ENCODE measurements at regions not wholly inside any gene's neighbourhood (a gene's known extent, or its start where the extent isn't known, plus 50 kb on each side); places are given as distances from the start of the nearest gene placed in this dataset.

GRCh38 chr17:13302983-13303382, 285.2 kb upstream of the ELAC2 start:
- Histone ChIP-seq H3K36me3 (replicated peaks in 1 of 2) (no peaks in the 10 kb centered on the region), H3K4me3 (no peak overlapping the region), H3K27ac (no peak overlapping the region), H3K27me3 (no peaks in the 10 kb centered on the region), H3K9me3 (replicated peaks in 1 of 3) (no peaks in the 10 kb centered on the region), H3K4me1 (replicated peaks in 1 of 2) (no peaks in the 10 kb centered on the region)
- WGBS, 4 donors, result 89 to 93% (median 90%) methylated on average over 4 of the region's 4 CpGs
- no peak for DNase-seq
- TF ChIP-seq CTCF (IDR thresholded peaks at IDR 0.05) (no peak), POLR2A (IDR thresholded peaks at IDR 0.05) (no peak)
- intact Hi-C loops (cut with DNase I), result no loop called here

- 88 to 95% (median 94%) methylated on average over 3 of the region's 3 CpGs for WGBS, 4 donors
- intact Hi-C loops (cut with DNase I), result no loop called here
- TF ChIP-seq POLR2A (IDR thresholded peaks at IDR 0.05) (no peak), CTCF (IDR thresholded peaks at IDR 0.05) (no peak)
Measured at GRCh38 chr17:13302419-13302818, 284.6 kb upstream of the ELAC2 start.

GRCh38 chr17:13297183-13297582, 279.4 kb upstream of the ELAC2 start:
- Histone ChIP-seq H3K4me1 (replicated peaks in 1 of 2) (no peaks in the 10 kb centered on the region), H3K27me3 (no peaks in the 10 kb centered on the region), H3K4me3 (no peak overlapping the region), H3K27ac (no peak overlapping the region), H3K9me3 (replicated peaks in 1 of 3) (no peaks in the 10 kb centered on the region), H3K36me3 (replicated peaks in 1 of 2) (no peaks in the 10 kb centered on the region)
- DNase-seq, result no peak
- TF ChIP-seq POLR2A (IDR thresholded peaks at IDR 0.05) (no peak), CTCF (IDR thresholded peaks at IDR 0.05) (no peak)
- intact Hi-C loops (cut with DNase I), result no loop called here
- WGBS, 4 donors, result 65 to 75% (median 73%) methylated on average over 3 of the region's 3 CpGs

More at GRCh38 chr17:13302419-13302818, 284.6 kb upstream of the ELAC2 start:
- Histone ChIP-seq H3K36me3 (replicated peaks in 1 of 2) (no peaks in the 10 kb centered on the region), H3K9me3 (replicated peaks in 1 of 3) (no peaks in the 10 kb centered on the region), H3K27ac (no peak overlapping the region), H3K4me1 (replicated peaks in 1 of 2) (no peaks in the 10 kb centered on the region), H3K4me3 (no peak overlapping the region), H3K27me3 (no peaks in the 10 kb centered on the region)
- no peak for DNase-seq

GRCh38 chr17:13293421-13293820, 275.6 kb upstream of the ELAC2 start:
- no peak for DNase-seq
- Histone ChIP-seq H3K4me3 (no peak overlapping the region), H3K27me3 (no peaks in the 10 kb centered on the region), H3K27ac (no peak overlapping the region), H3K36me3 (replicated peaks in 1 of 2) (no peaks in the 10 kb centered on the region), H3K9me3 (replicated peaks in 1 of 3) (no peaks in the 10 kb centered on the region), H3K4me1 (replicated peaks in 1 of 2) (no peaks in the 10 kb centered on the region)
- TF ChIP-seq POLR2A (IDR thresholded peaks at IDR 0.05) (no peak), CTCF (IDR thresholded peaks at IDR 0.05) (no peak)
- intact Hi-C loops (cut with DNase I), result no loop called here
